Lower leg skin (tissue), 4 donors: ENCODE measurements at regions not wholly inside any gene's neighbourhood (a gene's known extent, or its start where the extent isn't known, plus 50 kb on each side); places are given as distances from the start of the nearest gene placed in this dataset.

Experiments
- DNase-seq, 2 donors: peaks; one replicate each; pipeline ENCODE4 v3.0.0-alpha.2; 2019; ENCODE audit warnings: low spot score in 2 of 2
- H3K4me3 ChIP-seq: fragments of 200-600 bp; sonication (generic); 2 replicates; pipeline ENCODE4 v1.5.1; 2017; ENCODE audit warnings: mild to moderate bottlenecking, low read depth; ENCODE audit not compliant: poor library complexity, severe bottlenecking
- POLR2A ChIP-seq, 2 donors: fragments of 450-650 bp; IDR thresholded peaks; one replicate each; pipeline ENCODE4 v1.6.1; 2016 to 2017; ENCODE audit warnings: antibody characterized with exemption in 2 of 2, mild to moderate bottlenecking in 1 of 2, moderate library complexity in 1 of 2
- WGBS, 2 donors: methylation state at CpG; one replicate each; pipeline ENCODE4 v1.1.5; 2018; 5-methylcytosine and 5-hydroxymethylcytosine counted together
- intact Hi-C: fragments of 100-400 bp; cut with DNase I; formaldehyde crosslinking; loops from one replicate; pipeline ENCODE4 v1.15.0; 2023; ENCODE audit warnings: low total_unique reads
- TF ChIP-seq, protein P1 (sequence below), 3 donors: fragments of 450-650 bp; IDR thresholded peaks; one replicate each; pipeline ENCODE4 v1.5.1; 2016; ENCODE audit warnings: antibody characterized with exemption in 3 of 3, mild to moderate bottlenecking in 3 of 3, moderate library complexity in 2 of 3

DNA sequence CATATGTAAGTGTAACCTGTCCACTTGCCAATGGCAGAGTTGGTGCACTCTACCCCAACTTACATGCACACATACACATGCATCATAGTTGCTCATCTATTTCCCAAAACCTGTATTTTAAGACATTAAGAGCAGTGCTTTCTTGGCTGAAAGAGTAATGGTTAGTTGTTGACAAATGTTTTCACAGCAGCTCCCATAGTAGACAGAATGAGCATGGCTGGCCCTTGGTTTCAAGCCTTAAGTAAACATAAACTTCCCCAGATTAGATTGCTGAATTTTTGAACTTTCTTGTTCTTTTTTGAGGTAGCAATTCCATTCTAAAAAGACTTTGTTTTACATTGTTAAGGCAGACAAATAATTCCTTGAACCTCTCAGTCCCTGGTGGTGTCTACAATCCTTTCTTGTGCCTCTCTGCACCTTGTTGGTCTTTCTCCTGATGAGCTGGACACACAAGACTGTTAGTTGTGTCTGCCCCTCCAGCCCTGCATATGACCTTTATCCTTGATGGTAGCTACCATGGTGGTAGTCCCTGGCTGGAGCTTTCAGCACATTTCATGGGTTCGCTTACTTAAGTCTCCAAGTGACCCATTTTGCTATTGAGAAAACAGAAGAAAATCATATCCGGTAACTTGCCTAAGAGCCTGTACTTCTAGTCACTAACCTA, 580.1 kb upstream of the ID2 start:
- no peak for DNase-seq
- no peak overlapping the region for H3K4me3 ChIP-seq
- 98 to 99% methylated on average over 2 of the region's 2 CpGs for WGBS, 2 donors
- TF ChIP-seq, protein P1, sequence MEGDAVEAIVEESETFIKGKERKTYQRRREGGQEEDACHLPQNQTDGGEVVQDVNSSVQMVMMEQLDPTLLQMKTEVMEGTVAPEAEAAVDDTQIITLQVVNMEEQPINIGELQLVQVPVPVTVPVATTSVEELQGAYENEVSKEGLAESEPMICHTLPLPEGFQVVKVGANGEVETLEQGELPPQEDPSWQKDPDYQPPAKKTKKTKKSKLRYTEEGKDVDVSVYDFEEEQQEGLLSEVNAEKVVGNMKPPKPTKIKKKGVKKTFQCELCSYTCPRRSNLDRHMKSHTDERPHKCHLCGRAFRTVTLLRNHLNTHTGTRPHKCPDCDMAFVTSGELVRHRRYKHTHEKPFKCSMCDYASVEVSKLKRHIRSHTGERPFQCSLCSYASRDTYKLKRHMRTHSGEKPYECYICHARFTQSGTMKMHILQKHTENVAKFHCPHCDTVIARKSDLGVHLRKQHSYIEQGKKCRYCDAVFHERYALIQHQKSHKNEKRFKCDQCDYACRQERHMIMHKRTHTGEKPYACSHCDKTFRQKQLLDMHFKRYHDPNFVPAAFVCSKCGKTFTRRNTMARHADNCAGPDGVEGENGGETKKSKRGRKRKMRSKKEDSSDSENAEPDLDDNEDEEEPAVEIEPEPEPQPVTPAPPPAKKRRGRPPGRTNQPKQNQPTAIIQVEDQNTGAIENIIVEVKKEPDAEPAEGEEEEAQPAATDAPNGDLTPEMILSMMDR (IDR thresholded peaks at IDR 0.05): no peak
- TF ChIP-seq POLR2A (IDR thresholded peaks at IDR 0.05): no peak
- intact Hi-C loops: no loop called here

DNA sequence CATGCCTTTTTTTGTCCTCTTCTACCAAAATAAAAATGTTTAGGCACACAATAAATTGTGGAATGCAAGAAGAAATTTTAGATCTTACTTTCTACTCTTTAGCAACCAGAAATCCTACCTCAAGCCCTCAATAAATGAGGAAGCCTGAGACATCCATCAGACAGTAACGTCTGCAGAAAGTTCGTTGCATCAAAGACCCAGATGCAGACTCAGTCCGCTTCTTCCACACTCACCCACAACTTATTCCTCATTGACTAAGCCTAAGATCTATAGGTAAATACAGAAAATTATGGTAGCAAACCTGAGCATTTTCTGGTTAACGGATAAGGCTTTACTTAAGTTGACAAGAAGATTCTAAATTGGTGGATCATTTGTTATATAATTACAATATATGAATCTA, 579.4 kb upstream of the ID2 start:
- DNase-seq: no peak
- intact Hi-C loops: no loop called here
- no peak overlapping the region for H3K4me3 ChIP-seq
- WGBS, 2 donors: 97% methylated on average over 4 of the region's 4 CpGs
- TF ChIP-seq, protein P1 (IDR thresholded peaks at IDR 0.05): no peak
- TF ChIP-seq POLR2A (IDR thresholded peaks at IDR 0.05): no peak

DNA sequence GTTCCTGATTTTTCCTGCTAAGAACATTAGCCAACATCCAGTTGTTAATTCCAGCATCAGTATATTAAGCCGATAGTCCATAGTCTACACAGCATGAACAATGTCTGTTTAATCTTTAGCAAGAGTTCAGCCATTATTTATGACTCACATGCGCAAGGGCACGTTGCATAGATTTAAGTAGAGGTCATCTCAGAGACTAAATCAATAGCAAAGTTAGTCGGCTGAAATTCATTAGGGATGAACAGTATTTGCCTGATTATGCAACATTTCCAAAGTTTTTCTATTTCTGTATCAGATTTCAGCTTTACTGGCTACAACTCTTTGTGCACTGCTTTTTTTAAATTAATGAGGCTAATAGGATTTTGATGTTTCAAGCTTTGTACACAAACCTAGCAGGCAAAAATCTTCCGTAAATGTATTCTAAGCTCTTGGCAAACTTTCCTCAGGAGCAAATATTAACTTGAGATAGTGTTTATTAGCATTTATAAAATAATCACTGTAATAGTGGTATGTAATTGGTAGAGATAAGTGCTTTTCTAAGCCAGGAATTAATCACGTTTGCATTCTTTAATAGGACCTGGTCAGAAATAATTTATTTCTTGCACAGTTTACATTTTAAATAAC, 578.7 kb upstream of the ID2 start:
- TF ChIP-seq, protein P1 (IDR thresholded peaks at IDR 0.05): no peak
- no peak for TF ChIP-seq POLR2A (IDR thresholded peaks at IDR 0.05)
- H3K4me3 ChIP-seq: no peak overlapping the region
- intact Hi-C loops: no loop called here
- 59 to 64% methylated on average over 6 of the region's 6 CpGs for WGBS, 2 donors
- DNase-seq: no peak

DNA sequence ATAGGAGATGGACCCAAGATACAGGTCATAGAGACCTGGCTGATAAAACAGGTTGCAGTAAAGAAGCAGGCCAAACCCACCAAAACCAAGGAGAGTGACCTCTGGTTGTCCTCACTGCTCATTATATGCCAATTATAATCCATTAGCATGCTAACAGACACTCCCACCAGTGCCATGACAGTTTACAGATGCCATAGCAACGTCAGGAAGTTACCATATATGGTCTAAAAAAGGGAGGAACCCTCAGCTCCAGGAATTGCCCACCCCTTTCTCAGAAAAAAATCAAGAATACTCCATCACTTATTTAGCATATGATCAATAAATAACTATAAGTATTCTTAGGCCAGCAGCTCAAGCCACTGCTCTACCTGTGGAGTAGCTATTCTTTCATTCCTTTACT, 574.7 kb upstream of the ID2 start:
- no peak for DNase-seq
- TF ChIP-seq, protein P1 (IDR thresholded peaks at IDR 0.05): no peak
- TF ChIP-seq POLR2A (IDR thresholded peaks at IDR 0.05): no peak
- intact Hi-C loops: no loop called here
- WGBS, 2 donors: 70 to 83% methylated on average over 1 of the region's 1 CpG
- no peak overlapping the region for H3K4me3 ChIP-seq

DNA sequence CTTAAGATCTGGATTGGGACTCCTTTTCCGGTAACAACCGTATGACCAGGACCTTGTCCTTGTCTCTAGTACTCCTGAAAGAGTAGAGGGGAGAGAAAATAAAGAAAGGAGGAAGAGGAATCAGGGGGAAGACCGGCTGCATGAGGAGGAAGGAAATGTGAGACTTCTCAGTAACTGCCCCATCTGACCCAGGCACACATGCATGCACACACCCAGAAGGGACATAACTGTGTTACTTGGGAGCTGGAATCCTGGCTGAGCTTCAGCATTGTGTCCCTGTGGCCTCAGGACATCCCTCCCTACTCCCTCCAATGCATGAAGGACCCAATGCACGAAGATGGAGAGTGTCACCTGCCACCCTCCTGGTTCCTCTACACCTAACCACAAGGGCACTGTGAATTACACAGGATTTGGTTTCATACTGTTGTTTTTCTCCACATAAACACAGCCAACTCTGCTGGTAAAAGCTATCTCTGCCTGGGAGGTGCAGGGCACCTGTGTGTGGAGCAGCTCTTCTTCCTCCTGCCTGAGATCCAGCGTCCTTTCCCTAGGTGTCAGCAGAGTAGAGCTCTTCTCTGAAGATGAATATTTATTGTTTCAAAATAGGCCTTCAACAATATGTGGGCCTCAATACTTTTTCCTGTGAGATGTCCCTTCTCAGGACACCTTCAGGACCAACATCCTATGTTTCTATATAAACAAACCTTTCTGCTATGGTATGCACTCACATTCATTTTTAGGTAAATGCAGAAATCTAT, 574.1 kb upstream of the ID2 start:
- 85% methylated on average over 5 of the region's 5 CpGs for WGBS, 2 donors
- intact Hi-C loops: no loop called here
- H3K4me3 ChIP-seq: no peak overlapping the region
- TF ChIP-seq, protein P1 (IDR thresholded peaks at IDR 0.05): no peak
- TF ChIP-seq POLR2A (IDR thresholded peaks at IDR 0.05): no peak
- no peak for DNase-seq
